WTC11 (cell line): ENCODE measurements at regions not wholly inside any gene's neighbourhood (a gene's known extent, or its start where the extent isn't known, plus 50 kb on each side); places are given as distances from the start of the nearest gene placed in this dataset.
"Not testable (repeated sequence)": the region's sequence is repeated elsewhere in the genome, so short reads cannot be mapped to it uniquely, and the experiment has no call there.

Source experiments
- ATAC-seq: fragments of 200-7000 bp; cut with Tn5 transposase; 2 replicates; pipeline ENCODE4 v1.10.0; 2021; ENCODE audit warnings: mild to moderate bottlenecking, moderate library complexity
- CTCF ChIA-PET: fragments of 300-600 bp; sonication (Branson Sonifier 250); formaldehyde crosslinking; loops from one replicate; lab custom pipeline; 2021; ENCODE audit warnings: antibody characterized with exemption; lab: Charles Lee
- POLR2A ChIA-PET: fragments of 350-600 bp; sonication (Branson Sonifier 250); formaldehyde crosslinking; loops from one replicate; lab custom pipeline; 2021; ENCODE audit warnings: antibody characterized with exemption; lab: Charles Lee
- DNase-seq: peaks from one replicate; pipeline ENCODE4 v3.0.0; 2021; ENCODE audit warnings: low spot score
- H3K27ac Mint-ChIP-seq: 2 replicates; pipeline ENCODE4 v1.8.0; 2021; ENCODE audit warnings: mixed read lengths
- H3K27me3 Mint-ChIP-seq: 2 replicates; pipeline ENCODE4 v1.8.0; 2021; ENCODE audit warnings: low read depth, mild to moderate bottlenecking, moderate library complexity, mixed read lengths
- H3K36me3 Mint-ChIP-seq: 2 replicates; pipeline ENCODE4 v1.8.0; 2021; ENCODE audit warnings: mixed read lengths
- H3K4me1 Mint-ChIP-seq: 2 replicates; pipeline ENCODE4 v1.8.0; 2022; ENCODE audit warnings: mixed read lengths
- H3K4me3 Mint-ChIP-seq: 2 replicates; pipeline ENCODE4 v1.8.0; 2021; ENCODE audit warnings: mild to moderate bottlenecking, moderate library complexity, mixed read lengths
- H3K9me3 Mint-ChIP-seq: 2 replicates; pipeline ENCODE4 v1.8.0; 2021; ENCODE audit warnings: mixed read lengths
- CBFB ChIP-seq: sonication (generic); formaldehyde crosslinking; IDR thresholded peaks from 2 replicates; pipeline ENCODE4 v1.8.1; 2022; ENCODE audit warnings: mild to moderate bottlenecking, low read depth, missing genetic modification reagents
- EMX1 ChIP-seq: fragments of 250-450 bp; sonication (Bioruptor Pico); IDR thresholded peaks from 2 replicates; pipeline ENCODE4 v1.8.0; 2021; ENCODE audit warnings: mild to moderate bottlenecking
- GABPB1 ChIP-seq: sonication (generic); formaldehyde crosslinking; IDR thresholded peaks from 2 replicates; pipeline ENCODE4 v1.8.1; 2023; ENCODE audit warnings: mild to moderate bottlenecking, missing genetic modification reagents
- RELA ChIP-seq: sonication (generic); formaldehyde crosslinking; IDR thresholded peaks from 2 replicates; pipeline ENCODE4 v1.8.1; 2022; ENCODE audit warnings: missing genetic modification reagents, mild to moderate bottlenecking, borderline replicate concordance
- TEAD1 ChIP-seq: sonication (generic); formaldehyde crosslinking; IDR thresholded peaks from 2 replicates; pipeline ENCODE4 v1.8.0; 2022; ENCODE audit warnings: mild to moderate bottlenecking, missing genetic modification reagents
- TEAD4 ChIP-seq: sonication (generic); formaldehyde crosslinking; IDR thresholded peaks from 2 replicates; pipeline ENCODE4 v1.8.0; 2022; ENCODE audit warnings: mild to moderate bottlenecking, missing genetic modification reagents
- ZNF121 ChIP-seq: sonication (generic); formaldehyde crosslinking; IDR thresholded peaks from 2 replicates; pipeline ENCODE4 v1.8.0; 2023; ENCODE audit warnings: missing genetic modification reagents
- ZNF263 ChIP-seq: sonication (generic); formaldehyde crosslinking; IDR thresholded peaks from 2 replicates; pipeline ENCODE4 v1.8.1; 2022; ENCODE audit warnings: low read depth, mild to moderate bottlenecking, moderate library complexity, missing genetic modification reagents
- TF ChIP-seq, protein P1 (sequence below): sonication (generic); formaldehyde crosslinking; IDR thresholded peaks from 2 replicates; pipeline ENCODE4 v1.8.1; 2022; ENCODE audit warnings: mild to moderate bottlenecking, missing genetic modification reagents, moderate library complexity, borderline replicate concordance
- TF ChIP-seq, protein P2 (sequence below): sonication (generic); formaldehyde crosslinking; conservative IDR thresholded peaks from 2 replicates; pipeline ENCODE4 v1.8.1; 2022; ENCODE audit warnings: mild to moderate bottlenecking, missing genetic modification reagents
- TF ChIP-seq, protein P3 (sequence below): sonication (generic); formaldehyde crosslinking; IDR thresholded peaks from 2 replicates; pipeline ENCODE4 v1.8.1; 2022; ENCODE audit warnings: mild to moderate bottlenecking, moderate library complexity, missing genetic modification reagents
- TF ChIP-seq, protein P4 (sequence below): fragments of 200-600 bp; IDR thresholded peaks from 2 replicates; pipeline ENCODE4 v1.8.0; 2022; ENCODE audit warnings: antibody characterized with exemption
- TF ChIP-seq, protein P5 (sequence below): sonication (generic); formaldehyde crosslinking; IDR thresholded peaks from 2 replicates; pipeline ENCODE4 v1.8.0; 2022; ENCODE audit warnings: mild to moderate bottlenecking, missing genetic modification reagents
- TF ChIP-seq, protein P6 (sequence below): fragments of 250-450 bp; sonication (Bioruptor Pico); IDR thresholded peaks from 2 replicates; pipeline ENCODE4 v1.9.0; 2021; ENCODE audit warnings: mild to moderate bottlenecking, borderline replicate concordance
- TF ChIP-seq, protein P7 (sequence below): sonication (generic); formaldehyde crosslinking; conservative IDR thresholded peaks from 2 replicates; pipeline ENCODE4 v1.8.1; 2023; ENCODE audit warnings: mild to moderate bottlenecking, low read depth, missing genetic modification reagents, moderate library complexity

DNA sequence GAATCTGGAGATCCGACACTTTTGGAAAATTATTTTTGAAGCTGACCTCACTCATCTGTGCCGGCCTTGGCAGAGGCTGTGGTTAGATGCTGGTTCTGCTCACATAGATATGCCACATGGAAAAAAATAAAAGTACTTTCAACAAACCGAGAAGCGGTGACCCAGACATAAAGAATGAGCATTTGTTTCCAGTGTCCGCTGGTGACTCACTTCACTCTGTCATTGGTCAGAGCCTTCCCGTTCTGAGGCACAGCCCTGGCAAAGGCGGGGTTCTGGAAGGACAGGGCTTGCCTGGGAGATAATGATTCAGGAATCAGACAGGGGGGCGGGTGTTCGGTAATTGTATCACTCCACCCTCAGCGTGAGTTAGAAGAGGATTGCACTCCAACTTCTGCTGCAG lies 172.4 kb upstream of the MXRA5 start:
- CTCF ChIA-PET: no interaction called here
- H3K9me3 Mint-ChIP-seq: no peaks in the 10 kb centered on the region
- H3K4me3 Mint-ChIP-seq: no peak overlapping the region
- H3K4me1 Mint-ChIP-seq: no peaks in the 10 kb centered on the region
- ATAC-seq (no peak), DNase-seq (no peak)
- no peaks in the 10 kb centered on the region for H3K27me3 Mint-ChIP-seq
- H3K27ac Mint-ChIP-seq: no peak overlapping the region
- H3K36me3 Mint-ChIP-seq: no peaks in the 10 kb centered on the region
- TF ChIP-seq ZNF263 (CRISPR knock-in tag): no peak
- TF ChIP-seq, protein P1, sequence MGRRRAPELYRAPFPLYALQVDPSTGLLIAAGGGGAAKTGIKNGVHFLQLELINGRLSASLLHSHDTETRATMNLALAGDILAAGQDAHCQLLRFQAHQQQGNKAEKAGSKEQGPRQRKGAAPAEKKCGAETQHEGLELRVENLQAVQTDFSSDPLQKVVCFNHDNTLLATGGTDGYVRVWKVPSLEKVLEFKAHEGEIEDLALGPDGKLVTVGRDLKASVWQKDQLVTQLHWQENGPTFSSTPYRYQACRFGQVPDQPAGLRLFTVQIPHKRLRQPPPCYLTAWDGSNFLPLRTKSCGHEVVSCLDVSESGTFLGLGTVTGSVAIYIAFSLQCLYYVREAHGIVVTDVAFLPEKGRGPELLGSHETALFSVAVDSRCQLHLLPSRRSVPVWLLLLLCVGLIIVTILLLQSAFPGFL (CRISPR knock-in tag): no peak
- TF ChIP-seq, all 79 proteins: peak for 0
- POLR2A ChIA-PET: no interaction called here

DNA sequence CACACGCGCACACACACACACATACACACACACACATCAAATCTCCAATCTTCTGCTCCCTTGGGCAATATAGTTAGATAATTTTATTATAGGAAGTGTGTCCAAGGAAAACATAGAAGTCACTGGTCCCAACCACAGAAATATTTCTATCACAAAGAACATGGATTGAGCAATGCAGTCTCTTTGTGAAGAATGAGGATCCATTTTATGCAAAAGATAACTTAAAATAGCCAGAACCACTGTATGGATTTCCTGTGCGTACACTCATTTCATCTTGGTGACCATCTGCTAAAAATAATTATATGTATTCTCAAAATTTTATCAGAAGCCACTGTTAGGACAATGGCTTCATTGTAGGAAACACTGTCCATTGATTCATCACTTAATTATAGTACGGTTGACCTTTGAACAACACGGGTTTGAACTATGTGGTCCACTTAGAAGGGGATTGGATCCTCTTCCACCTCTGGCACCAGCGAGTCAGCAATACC lies 169.6 kb upstream of the MXRA5 start:
- TF ChIP-seq, protein P2, sequence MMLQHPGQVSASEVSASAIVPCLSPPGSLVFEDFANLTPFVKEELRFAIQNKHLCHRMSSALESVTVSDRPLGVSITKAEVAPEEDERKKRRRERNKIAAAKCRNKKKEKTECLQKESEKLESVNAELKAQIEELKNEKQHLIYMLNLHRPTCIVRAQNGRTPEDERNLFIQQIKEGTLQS (CRISPR knock-in tag): no peak
- TF ChIP-seq, protein P3, sequence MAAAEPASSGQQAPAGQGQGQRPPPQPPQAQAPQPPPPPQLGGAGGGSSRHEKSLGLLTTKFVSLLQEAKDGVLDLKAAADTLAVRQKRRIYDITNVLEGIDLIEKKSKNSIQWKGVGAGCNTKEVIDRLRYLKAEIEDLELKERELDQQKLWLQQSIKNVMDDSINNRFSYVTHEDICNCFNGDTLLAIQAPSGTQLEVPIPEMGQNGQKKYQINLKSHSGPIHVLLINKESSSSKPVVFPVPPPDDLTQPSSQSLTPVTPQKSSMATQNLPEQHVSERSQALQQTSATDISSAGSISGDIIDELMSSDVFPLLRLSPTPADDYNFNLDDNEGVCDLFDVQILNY (CRISPR knock-in tag): no peak
- no peak for TF ChIP-seq RELA (CRISPR knock-in tag)
- TF ChIP-seq, protein P1 (CRISPR knock-in tag): no peak
- no peak for TF ChIP-seq TEAD1 (CRISPR knock-in tag)
- TF ChIP-seq EMX1 (CRISPR knock-in tag): no peak
- TF ChIP-seq GABPB1 (CRISPR knock-in tag): no peak
- TF ChIP-seq, protein P4, sequence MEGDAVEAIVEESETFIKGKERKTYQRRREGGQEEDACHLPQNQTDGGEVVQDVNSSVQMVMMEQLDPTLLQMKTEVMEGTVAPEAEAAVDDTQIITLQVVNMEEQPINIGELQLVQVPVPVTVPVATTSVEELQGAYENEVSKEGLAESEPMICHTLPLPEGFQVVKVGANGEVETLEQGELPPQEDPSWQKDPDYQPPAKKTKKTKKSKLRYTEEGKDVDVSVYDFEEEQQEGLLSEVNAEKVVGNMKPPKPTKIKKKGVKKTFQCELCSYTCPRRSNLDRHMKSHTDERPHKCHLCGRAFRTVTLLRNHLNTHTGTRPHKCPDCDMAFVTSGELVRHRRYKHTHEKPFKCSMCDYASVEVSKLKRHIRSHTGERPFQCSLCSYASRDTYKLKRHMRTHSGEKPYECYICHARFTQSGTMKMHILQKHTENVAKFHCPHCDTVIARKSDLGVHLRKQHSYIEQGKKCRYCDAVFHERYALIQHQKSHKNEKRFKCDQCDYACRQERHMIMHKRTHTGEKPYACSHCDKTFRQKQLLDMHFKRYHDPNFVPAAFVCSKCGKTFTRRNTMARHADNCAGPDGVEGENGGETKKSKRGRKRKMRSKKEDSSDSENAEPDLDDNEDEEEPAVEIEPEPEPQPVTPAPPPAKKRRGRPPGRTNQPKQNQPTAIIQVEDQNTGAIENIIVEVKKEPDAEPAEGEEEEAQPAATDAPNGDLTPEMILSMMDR: no peak
- TF ChIP-seq, all 79 proteins: peak for 0
- Mint-ChIP-seq H3K36me3 (no peaks in the 10 kb centered on the region), H3K4me1 (no peaks in the 10 kb centered on the region), H3K27me3 (no peaks in the 10 kb centered on the region), H3K27ac (no peak overlapping the region), H3K9me3 (no peaks in the 10 kb centered on the region), H3K4me3 (no peak overlapping the region)
- DNase-seq (no peak), ATAC-seq (no peak)
- CTCF ChIA-PET: no interaction called here
- POLR2A ChIA-PET: no interaction called here

DNA sequence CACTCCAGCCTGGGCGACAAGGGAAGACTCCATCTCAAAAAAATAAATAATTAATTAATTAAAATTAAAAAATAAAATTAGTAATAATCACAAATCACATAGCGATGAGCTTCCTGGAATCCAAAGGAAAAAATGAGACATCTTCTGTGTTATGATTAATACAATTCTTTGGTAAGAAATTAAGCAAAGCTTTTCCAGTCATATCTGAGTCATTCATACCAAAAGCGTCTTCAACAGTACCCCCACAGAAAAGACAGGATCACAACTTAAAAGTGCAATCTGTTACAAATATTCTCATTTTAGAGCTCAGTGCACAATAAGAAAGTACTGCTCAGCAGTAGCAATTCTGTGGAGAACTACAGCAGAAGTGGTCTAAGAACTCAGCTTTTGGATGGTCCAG lies 168.5 kb upstream of the MXRA5 start:
- ATAC-seq (no peak), DNase-seq (no peak)
- no peaks in the 10 kb centered on the region for H3K9me3 Mint-ChIP-seq
- no peaks in the 10 kb centered on the region for H3K4me1 Mint-ChIP-seq
- ChIA-PET POLR2A (no interaction called here), CTCF (no interaction called here)
- TF ChIP-seq CBFB (CRISPR knock-in tag) (no peak), TEAD4 (no peak), ZNF121 (CRISPR knock-in tag) (no peak), ZNF263 (CRISPR knock-in tag) (no peak)
- TF ChIP-seq, protein P5, sequence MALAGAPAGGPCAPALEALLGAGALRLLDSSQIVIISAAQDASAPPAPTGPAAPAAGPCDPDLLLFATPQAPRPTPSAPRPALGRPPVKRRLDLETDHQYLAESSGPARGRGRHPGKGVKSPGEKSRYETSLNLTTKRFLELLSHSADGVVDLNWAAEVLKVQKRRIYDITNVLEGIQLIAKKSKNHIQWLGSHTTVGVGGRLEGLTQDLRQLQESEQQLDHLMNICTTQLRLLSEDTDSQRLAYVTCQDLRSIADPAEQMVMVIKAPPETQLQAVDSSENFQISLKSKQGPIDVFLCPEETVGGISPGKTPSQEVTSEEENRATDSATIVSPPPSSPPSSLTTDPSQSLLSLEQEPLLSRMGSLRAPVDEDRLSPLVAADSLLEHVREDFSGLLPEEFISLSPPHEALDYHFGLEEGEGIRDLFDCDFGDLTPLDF (CRISPR knock-in tag): no peak
- TF ChIP-seq, protein P6, sequence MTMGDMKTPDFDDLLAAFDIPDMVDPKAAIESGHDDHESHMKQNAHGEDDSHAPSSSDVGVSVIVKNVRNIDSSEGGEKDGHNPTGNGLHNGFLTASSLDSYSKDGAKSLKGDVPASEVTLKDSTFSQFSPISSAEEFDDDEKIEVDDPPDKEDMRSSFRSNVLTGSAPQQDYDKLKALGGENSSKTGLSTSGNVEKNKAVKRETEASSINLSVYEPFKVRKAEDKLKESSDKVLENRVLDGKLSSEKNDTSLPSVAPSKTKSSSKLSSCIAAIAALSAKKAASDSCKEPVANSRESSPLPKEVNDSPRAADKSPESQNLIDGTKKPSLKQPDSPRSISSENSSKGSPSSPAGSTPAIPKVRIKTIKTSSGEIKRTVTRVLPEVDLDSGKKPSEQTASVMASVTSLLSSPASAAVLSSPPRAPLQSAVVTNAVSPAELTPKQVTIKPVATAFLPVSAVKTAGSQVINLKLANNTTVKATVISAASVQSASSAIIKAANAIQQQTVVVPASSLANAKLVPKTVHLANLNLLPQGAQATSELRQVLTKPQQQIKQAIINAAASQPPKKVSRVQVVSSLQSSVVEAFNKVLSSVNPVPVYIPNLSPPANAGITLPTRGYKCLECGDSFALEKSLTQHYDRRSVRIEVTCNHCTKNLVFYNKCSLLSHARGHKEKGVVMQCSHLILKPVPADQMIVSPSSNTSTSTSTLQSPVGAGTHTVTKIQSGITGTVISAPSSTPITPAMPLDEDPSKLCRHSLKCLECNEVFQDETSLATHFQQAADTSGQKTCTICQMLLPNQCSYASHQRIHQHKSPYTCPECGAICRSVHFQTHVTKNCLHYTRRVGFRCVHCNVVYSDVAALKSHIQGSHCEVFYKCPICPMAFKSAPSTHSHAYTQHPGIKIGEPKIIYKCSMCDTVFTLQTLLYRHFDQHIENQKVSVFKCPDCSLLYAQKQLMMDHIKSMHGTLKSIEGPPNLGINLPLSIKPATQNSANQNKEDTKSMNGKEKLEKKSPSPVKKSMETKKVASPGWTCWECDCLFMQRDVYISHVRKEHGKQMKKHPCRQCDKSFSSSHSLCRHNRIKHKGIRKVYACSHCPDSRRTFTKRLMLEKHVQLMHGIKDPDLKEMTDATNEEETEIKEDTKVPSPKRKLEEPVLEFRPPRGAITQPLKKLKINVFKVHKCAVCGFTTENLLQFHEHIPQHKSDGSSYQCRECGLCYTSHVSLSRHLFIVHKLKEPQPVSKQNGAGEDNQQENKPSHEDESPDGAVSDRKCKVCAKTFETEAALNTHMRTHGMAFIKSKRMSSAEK: no peak
- TF ChIP-seq, protein P7, sequence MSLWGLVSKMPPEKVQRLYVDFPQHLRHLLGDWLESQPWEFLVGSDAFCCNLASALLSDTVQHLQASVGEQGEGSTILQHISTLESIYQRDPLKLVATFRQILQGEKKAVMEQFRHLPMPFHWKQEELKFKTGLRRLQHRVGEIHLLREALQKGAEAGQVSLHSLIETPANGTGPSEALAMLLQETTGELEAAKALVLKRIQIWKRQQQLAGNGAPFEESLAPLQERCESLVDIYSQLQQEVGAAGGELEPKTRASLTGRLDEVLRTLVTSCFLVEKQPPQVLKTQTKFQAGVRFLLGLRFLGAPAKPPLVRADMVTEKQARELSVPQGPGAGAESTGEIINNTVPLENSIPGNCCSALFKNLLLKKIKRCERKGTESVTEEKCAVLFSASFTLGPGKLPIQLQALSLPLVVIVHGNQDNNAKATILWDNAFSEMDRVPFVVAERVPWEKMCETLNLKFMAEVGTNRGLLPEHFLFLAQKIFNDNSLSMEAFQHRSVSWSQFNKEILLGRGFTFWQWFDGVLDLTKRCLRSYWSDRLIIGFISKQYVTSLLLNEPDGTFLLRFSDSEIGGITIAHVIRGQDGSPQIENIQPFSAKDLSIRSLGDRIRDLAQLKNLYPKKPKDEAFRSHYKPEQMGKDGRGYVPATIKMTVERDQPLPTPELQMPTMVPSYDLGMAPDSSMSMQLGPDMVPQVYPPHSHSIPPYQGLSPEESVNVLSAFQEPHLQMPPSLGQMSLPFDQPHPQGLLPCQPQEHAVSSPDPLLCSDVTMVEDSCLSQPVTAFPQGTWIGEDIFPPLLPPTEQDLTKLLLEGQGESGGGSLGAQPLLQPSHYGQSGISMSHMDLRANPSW (CRISPR knock-in tag): no peak
- no peaks in the 10 kb centered on the region for H3K27me3 Mint-ChIP-seq
- H3K4me3 Mint-ChIP-seq: no peak overlapping the region
- H3K27ac Mint-ChIP-seq: no peak overlapping the region
- H3K36me3 Mint-ChIP-seq: no peaks in the 10 kb centered on the region

DNA sequence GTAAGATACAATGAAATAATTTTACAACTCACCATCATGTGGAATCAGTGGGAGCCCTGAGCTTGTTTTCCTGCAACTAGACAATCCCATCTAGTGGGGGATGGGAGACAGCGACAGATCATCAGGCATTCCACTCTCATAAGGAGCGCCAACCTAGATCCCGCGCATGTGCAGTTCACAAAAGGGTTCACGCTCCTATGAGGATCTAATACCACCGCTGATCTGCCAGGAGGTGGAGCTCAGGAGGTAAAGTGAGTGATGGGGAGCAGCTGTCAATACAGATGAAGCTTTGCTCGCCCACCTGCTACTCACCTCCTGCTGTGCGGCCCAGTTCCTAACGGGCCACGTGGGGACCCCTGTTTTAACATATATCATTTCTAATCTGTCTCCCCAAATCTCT lies 165.7 kb upstream of the MXRA5 start:
- H3K27me3 Mint-ChIP-seq, H3K4me1 Mint-ChIP-seq, POLR2A ChIA-PET, H3K9me3 Mint-ChIP-seq, H3K4me3 Mint-ChIP-seq, H3K36me3 Mint-ChIP-seq, H3K27ac Mint-ChIP-seq: not testable (repeated sequence)
- CTCF ChIA-PET: interaction anchor here (0.8 kb wide), 1 partner anchor 10 kb away, joined by 3 read pairs; no protein-coding TSS in a partner anchor
- ATAC-seq (peak; percentile 68), DNase-seq (peak; percentile 21)
